OCI-LY1 (cell line): ENCODE measurements at regions not wholly inside any gene's neighbourhood (a gene's known extent, or its start where the extent isn't known, plus 50 kb on each side); places are given as distances from the start of the nearest gene placed in this dataset.

Experiments used
- CTCF ChIP-seq: fragments of 200-600 bp; sonication (generic), shearing (Covaris generic); IDR thresholded peaks from 2 replicates; pipeline ENCODE4 v1.5.1; 2017; ENCODE audit warnings: mild to moderate bottlenecking, antibody characterized with exemption, low read length, moderate library complexity, mixed read lengths
- EZH2 ChIP-seq: fragments of 200-600 bp; sonication (generic), shearing (Covaris generic); IDR thresholded peaks from 2 replicates; pipeline ENCODE4 v1.8.0; 2017; ENCODE audit warnings: borderline replicate concordance, mixed run types, mild to moderate bottlenecking, antibody characterized with exemption, low read length, moderate library complexity, mixed read lengths

GRCh38 chr2:6043238-6043637, 351.1 kb downstream of the SOX11 start:
- TF ChIP-seq CTCF = no peak
- TF ChIP-seq EZH2 = no peak
